ENCODE measurements at regions not wholly inside any gene's neighbourhood (a gene's known extent, or its start where the extent isn't known, plus 50 kb on each side); places are given as distances from the start of the nearest gene placed in this dataset.
"Not testable (repeated sequence)": the region's sequence is repeated elsewhere in the genome, so short reads cannot be mapped to it uniquely, and the experiment has no call there.

DNA sequence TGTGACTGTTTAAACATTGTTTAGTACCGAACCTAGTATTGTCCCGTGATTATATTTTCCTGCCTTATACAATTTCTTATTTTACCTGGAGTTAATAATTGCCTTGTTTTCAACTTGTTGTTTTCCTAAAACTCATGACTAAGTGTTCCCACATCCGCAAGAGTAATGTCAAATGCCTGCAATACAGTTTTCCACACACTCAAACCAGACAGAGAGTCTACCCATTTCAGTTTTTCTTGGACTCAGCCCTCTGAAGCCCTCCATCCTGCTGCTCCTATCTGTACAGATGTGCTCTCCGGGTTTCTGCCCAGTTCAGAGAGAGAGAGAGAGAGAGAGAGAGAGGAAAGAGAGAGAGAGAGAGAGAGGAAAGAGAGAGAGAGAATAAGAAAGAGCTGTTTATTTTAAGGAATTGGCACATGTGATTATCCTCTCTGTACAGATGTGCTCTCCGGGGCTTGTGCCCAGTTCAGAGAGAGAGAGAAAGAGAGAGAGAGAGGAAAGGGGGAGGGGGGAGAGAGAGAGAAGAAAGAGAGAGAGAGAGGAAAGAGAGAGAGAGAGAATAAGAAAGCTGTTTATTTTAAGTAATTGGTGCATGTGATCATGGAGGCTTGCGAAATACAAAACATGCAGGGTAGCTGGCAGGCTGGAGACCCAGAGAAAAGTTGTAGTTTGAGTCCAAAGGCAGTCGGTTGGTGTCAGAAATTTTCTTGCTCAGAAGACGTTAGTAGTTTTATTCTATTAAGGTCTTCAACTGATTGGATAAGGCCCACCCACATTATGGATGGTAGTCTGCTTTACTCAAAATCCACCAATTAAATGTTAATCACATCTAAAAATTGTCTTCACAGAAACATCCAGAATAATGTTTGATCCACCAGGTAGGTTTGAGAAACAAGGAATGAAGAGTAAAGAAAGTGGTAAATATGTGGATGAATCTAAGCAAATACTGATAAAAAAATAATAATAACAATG, 104.1 kb upstream of the GOLGA8J start:
- Mint-ChIP-seq H3K36me3 (ENCODE audit: low read depth, unreplicated experiment) (no peaks in the 10 kb centered on the region), H3K4me3 (ENCODE audit: unreplicated experiment) (no peak overlapping the region), H3K9me3 (ENCODE audit: unreplicated experiment) (peaks cover 2% of the 10 kb centered on the region), H3K27me3 (ENCODE audit: low read depth, unreplicated experiment) (peaks cover 6% of the 10 kb centered on the region), H3K4me1 (ENCODE audit: low read depth, unreplicated experiment) (peaks cover 4% of the 10 kb centered on the region), H3K27ac (ENCODE audit: unreplicated experiment) (no peak overlapping the region)
- H3K79me2 ChIP-seq (ENCODE audit: insufficient read depth, low read length): no peaks in the 10 kb centered on the region
- H2AFZ ChIP-seq (ENCODE audit: low read depth, low read length): no peak overlapping the region
- H3K4me2 ChIP-seq (ENCODE audit: low read length): no peak overlapping the region
- no peaks in the 10 kb centered on the region for H3K27me3 ChIP-seq (ENCODE audit: insufficient read depth, low read length)
- H4K20me1 ChIP-seq (ENCODE audit: insufficient read depth, low read length): no peaks in the 10 kb centered on the region
- no peaks in the 10 kb centered on the region for H3K36me3 ChIP-seq (ENCODE audit: insufficient read depth, low read length)
- no peak for TF ChIP-seq EZH2 (IDR thresholded peaks at IDR 0.05; ENCODE audit: insufficient read depth, low read length)
- TF ChIP-seq, protein P1, sequence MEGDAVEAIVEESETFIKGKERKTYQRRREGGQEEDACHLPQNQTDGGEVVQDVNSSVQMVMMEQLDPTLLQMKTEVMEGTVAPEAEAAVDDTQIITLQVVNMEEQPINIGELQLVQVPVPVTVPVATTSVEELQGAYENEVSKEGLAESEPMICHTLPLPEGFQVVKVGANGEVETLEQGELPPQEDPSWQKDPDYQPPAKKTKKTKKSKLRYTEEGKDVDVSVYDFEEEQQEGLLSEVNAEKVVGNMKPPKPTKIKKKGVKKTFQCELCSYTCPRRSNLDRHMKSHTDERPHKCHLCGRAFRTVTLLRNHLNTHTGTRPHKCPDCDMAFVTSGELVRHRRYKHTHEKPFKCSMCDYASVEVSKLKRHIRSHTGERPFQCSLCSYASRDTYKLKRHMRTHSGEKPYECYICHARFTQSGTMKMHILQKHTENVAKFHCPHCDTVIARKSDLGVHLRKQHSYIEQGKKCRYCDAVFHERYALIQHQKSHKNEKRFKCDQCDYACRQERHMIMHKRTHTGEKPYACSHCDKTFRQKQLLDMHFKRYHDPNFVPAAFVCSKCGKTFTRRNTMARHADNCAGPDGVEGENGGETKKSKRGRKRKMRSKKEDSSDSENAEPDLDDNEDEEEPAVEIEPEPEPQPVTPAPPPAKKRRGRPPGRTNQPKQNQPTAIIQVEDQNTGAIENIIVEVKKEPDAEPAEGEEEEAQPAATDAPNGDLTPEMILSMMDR (IDR thresholded peaks at IDR 0.05; ENCODE audit: insufficient read depth, low read depth, low read length): no peak
- H3K9me3 ChIP-seq (ENCODE audit: insufficient read depth, low read depth, low read length): no peaks in the 10 kb centered on the region
- FAIRE-seq (no peak), DNase-seq (ENCODE audit: low read depth) (no peak)
- no peak overlapping the region for H3K27ac ChIP-seq (ENCODE audit: low read depth, low read length)
- no peak overlapping the region for H3K9ac ChIP-seq (ENCODE audit: low read length)
- no peaks in the 10 kb centered on the region for H3K4me1 ChIP-seq (ENCODE audit: insufficient read depth, low read length)
- H3K4me3 ChIP-seq (ENCODE audit: insufficient read depth, low read depth, low read length): no peak overlapping the region

DNA sequence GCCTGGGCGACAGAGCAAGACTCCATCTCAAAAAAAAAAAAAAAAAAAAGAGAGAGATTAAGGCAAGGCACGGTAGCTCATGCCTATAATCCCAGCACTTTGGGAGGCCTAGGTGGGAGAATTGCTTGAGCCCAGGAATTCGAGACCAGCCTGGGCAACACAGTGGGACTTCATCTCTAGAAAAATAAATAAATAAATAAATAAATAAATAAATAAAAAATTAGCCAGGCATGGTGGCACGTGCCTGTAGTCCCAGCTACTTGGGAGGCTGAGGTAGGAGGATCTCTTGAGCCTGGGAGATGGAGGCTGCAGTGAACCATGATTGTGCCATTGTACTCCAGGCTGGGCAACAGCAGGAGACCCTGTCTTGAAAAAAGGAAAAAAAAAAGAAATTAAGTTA, 108.7 kb upstream of the GOLGA8J start:
- H3K36me3 Mint-ChIP-seq (ENCODE audit: low read depth, unreplicated experiment); DNase-seq (ENCODE audit: low read depth); H4K20me1 ChIP-seq (ENCODE audit: insufficient read depth, low read length); H3K9me3 ChIP-seq (ENCODE audit: insufficient read depth, low read depth, low read length); H3K27ac ChIP-seq (ENCODE audit: low read depth, low read length); H3K27ac Mint-ChIP-seq (ENCODE audit: unreplicated experiment); H3K4me3 ChIP-seq (ENCODE audit: insufficient read depth, low read depth, low read length); H2AFZ ChIP-seq (ENCODE audit: low read depth, low read length); H3K4me1 Mint-ChIP-seq (ENCODE audit: low read depth, unreplicated experiment); H3K4me2 ChIP-seq (ENCODE audit: low read length); H3K79me2 ChIP-seq (ENCODE audit: insufficient read depth, low read length); FAIRE-seq; H3K9ac ChIP-seq (ENCODE audit: low read length); H3K36me3 ChIP-seq (ENCODE audit: insufficient read depth, low read length); H3K4me3 Mint-ChIP-seq (ENCODE audit: unreplicated experiment); H3K4me1 ChIP-seq (ENCODE audit: insufficient read depth, low read length): not testable (repeated sequence)
- peaks cover 14% of the 10 kb centered on the region for H3K27me3 ChIP-seq (ENCODE audit: insufficient read depth, low read length)
- Mint-ChIP-seq H3K27me3 (ENCODE audit: low read depth, unreplicated experiment) (peaks cover 11% of the 10 kb centered on the region), H3K9me3 (ENCODE audit: unreplicated experiment) (peaks cover 12% of the 10 kb centered on the region)

DNA sequence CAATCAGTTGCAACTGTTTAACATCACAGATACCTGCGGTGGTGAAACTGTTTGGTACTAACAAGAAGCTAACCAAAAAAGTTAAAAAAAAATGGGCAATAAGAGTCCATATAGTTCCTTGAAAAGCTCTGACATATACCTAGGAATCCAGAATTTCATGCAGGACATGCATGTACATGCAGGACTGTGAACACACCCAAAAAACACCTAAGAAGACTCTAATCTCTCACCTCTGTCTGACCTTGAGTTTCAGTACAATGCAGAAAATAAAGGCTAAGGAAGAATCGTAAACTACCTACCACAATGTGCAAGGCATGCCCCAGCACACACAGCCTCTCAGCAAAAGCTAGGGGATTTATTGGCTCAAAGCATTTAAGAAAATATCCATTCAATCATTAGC, 110.7 kb upstream of the GOLGA8J start:
- H3K9me3 Mint-ChIP-seq (ENCODE audit: unreplicated experiment): peaks cover 12% of the 10 kb centered on the region
- no peak overlapping the region for H3K27ac Mint-ChIP-seq (ENCODE audit: unreplicated experiment)
- DNase-seq (ENCODE audit: low read depth) (no peak), FAIRE-seq (no peak)
- H3K27ac ChIP-seq (ENCODE audit: low read depth, low read length): no peak overlapping the region
- H3K4me3 ChIP-seq (ENCODE audit: insufficient read depth, low read depth, low read length): no peak overlapping the region
- H3K4me1 ChIP-seq (ENCODE audit: insufficient read depth, low read length): no peaks in the 10 kb centered on the region
- no peaks in the 10 kb centered on the region for H4K20me1 ChIP-seq (ENCODE audit: insufficient read depth, low read length)
- no peak overlapping the region for H3K4me3 Mint-ChIP-seq (ENCODE audit: unreplicated experiment)
- H3K79me2 ChIP-seq (ENCODE audit: insufficient read depth, low read length): no peaks in the 10 kb centered on the region
- H3K36me3 Mint-ChIP-seq (ENCODE audit: low read depth, unreplicated experiment): no peaks in the 10 kb centered on the region
- H3K27me3 ChIP-seq (ENCODE audit: insufficient read depth, low read length): peaks cover 28% of the 10 kb centered on the region
- peaks cover 22% of the 10 kb centered on the region for H3K27me3 Mint-ChIP-seq (ENCODE audit: low read depth, unreplicated experiment)
- H3K9ac ChIP-seq (ENCODE audit: low read length): no peak overlapping the region
- TF ChIP-seq, protein P1 (IDR thresholded peaks at IDR 0.05; ENCODE audit: insufficient read depth, low read depth, low read length): no peak
- TF ChIP-seq EZH2 (IDR thresholded peaks at IDR 0.05; ENCODE audit: insufficient read depth, low read length): no peak
- H3K36me3 ChIP-seq (ENCODE audit: insufficient read depth, low read length): no peaks in the 10 kb centered on the region
- no peak overlapping the region for H2AFZ ChIP-seq (ENCODE audit: low read depth, low read length)
- no peaks in the 10 kb centered on the region for H3K9me3 ChIP-seq (ENCODE audit: insufficient read depth, low read depth, low read length)
- H3K4me1 Mint-ChIP-seq (ENCODE audit: low read depth, unreplicated experiment): no peaks in the 10 kb centered on the region
- no peak overlapping the region for H3K4me2 ChIP-seq (ENCODE audit: low read length)

All from astrocyte (in vitro differentiated cells and primary cell).